GM18907 (cell line): ENCODE measurements at regions not wholly inside any gene's neighbourhood (a gene's known extent, or its start where the extent isn't known, plus 50 kb on each side); places are given as distances from the start of the nearest gene placed in this dataset.
"Not testable (repeated sequence)": the region's sequence is repeated elsewhere in the genome, so short reads cannot be mapped to it uniquely, and the experiment has no call there.

Experiments used
- ATAC-seq: cut with Tn5 transposase; IDR thresholded peaks from one replicate; pipeline ENCODE4 v1.9.1; 2021; ENCODE audit warnings: mild to moderate bottlenecking, moderate library complexity; ENCODE audit not compliant: unreplicated experiment

GRCh38 chr6:138656364-138657064 is 117.1 kb upstream of the CCDC28A start:
- no peak for ATAC-seq

GRCh38 chr6:138657065-138657425 is 116.5 kb upstream of the CCDC28A start:
- no peak for ATAC-seq

- ATAC-seq = no peak
Measured at GRCh38 chr6:138659998-138660397, 113.6 kb upstream of the CCDC28A start.

GRCh38 chr6:138662471-138662870 is 111.1 kb upstream of the CCDC28A start:
- ATAC-seq = no peak

GRCh38 chr6:138663892-138664291 is 109.7 kb upstream of the CCDC28A start:
- no peak for ATAC-seq

GRCh38 chr6:138664745-138665144 is 108.8 kb upstream of the CCDC28A start:
- no peak for ATAC-seq

- no peak for ATAC-seq
Measured at GRCh38 chr6:138666636-138667035, 106.9 kb upstream of the CCDC28A start.

GRCh38 chr6:138667408-138667807 is 106.2 kb upstream of the CCDC28A start:
- no peak for ATAC-seq

- ATAC-seq = no peak
Measured at GRCh38 chr6:138671351-138671750, 102.2 kb upstream of the CCDC28A start.

GRCh38 chr6:138673346-138674014 is 100.1 kb upstream of the CCDC28A start:
- ATAC-seq = no peak

- not testable (repeated sequence) for ATAC-seq
Measured at GRCh38 chr6:138674444-138674843, 99.1 kb upstream of the CCDC28A start.

- ATAC-seq = no peak
Measured at GRCh38 chr6:138677538-138677937, 96.0 kb upstream of the CCDC28A start.

GRCh38 chr6:138678168-138678567 is 95.4 kb upstream of the CCDC28A start:
- ATAC-seq = no peak

- ATAC-seq = no peak
Measured at GRCh38 chr6:138680085-138680484, 93.5 kb upstream of the CCDC28A start.

- ATAC-seq = no peak
Measured at GRCh38 chr6:138681627-138682026, 91.9 kb upstream of the CCDC28A start.

- no peak for ATAC-seq
Measured at GRCh38 chr6:138682704-138683527, 90.7 kb upstream of the CCDC28A start.

GRCh38 chr6:138685257-138685656 is 88.3 kb upstream of the CCDC28A start:
- no peak for ATAC-seq

GRCh38 chr6:138685781-138686180 is 87.8 kb upstream of the CCDC28A start:
- ATAC-seq = no peak

- no peak for ATAC-seq
Measured at GRCh38 chr6:138688580-138688979, 85.0 kb upstream of the CCDC28A start.

- no peak for ATAC-seq
Measured at GRCh38 chr6:138689849-138690248, 83.7 kb upstream of the CCDC28A start.

GRCh38 chr6:138690975-138691594 is 82.5 kb upstream of the CCDC28A start:
- ATAC-seq = no peak
